ENCODE measurements at regions not wholly inside any gene's neighbourhood (a gene's known extent, or its start where the extent isn't known, plus 50 kb on each side); places are given as distances from the start of the nearest gene placed in this dataset.

DNA sequence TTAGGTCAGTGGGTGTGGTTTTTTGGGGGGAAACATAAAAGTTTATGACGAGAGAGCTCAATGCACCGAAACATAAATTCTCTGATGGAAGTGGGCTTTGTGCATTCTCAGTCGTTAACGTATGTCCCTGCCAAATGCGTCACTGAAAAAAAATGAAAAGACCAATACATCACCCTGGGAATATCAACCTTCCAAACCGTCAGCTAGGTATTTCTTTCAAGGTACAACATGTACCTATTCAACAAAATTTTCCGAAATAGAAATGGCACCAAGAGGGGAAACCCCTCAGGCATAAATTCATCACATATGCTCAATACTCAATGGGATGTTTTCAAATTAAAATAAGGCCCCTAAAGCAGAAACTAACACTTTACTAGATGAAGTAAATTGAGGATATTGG, 266.6 kb upstream of the SUCLG2 start:
- TF ChIP-seq NFIC (IDR thresholded peaks at IDR 0.05; ENCODE audit: borderline replicate concordance) (no peak), FOSL2 (IDR thresholded peaks at IDR 0.05; ENCODE audit: borderline replicate concordance, low read depth) (no peak)
